ENCODE measurements at regions not wholly inside any gene's neighbourhood (a gene's known extent, or its start where the extent isn't known, plus 50 kb on each side); places are given as distances from the start of the nearest gene placed in this dataset.
"Not testable (repeated sequence)": the region's sequence is repeated elsewhere in the genome, so short reads cannot be mapped to it uniquely, and the experiment has no call there.

- TF ChIP-seq CTCF, EP300, POLR2A (IDR thresholded peaks at IDR 0.05): not testable (repeated sequence)
Observed at GRCh38 chr2:180591093-180591781, 389.2 kb upstream of the UBE2E3 start.
